Keratinocyte (primary cell): ENCODE measurements at regions not wholly inside any gene's neighbourhood (a gene's known extent, or its start where the extent isn't known, plus 50 kb on each side); places are given as distances from the start of the nearest gene placed in this dataset.

Experiments used
- DNase-seq: peaks from one replicate; pipeline ENCODE4 v3.0.0-alpha.2; 2011; ENCODE audit warnings: low read depth, missing footprints, low spot score
- FAIRE-seq: peaks from 2 replicates; lab custom pipeline; 2011; peaks lifted over from hg19 to GRCh38; lab: Jason Lieb, UNC
- H2AFZ ChIP-seq: 2 replicates; pipeline ENCODE4 v1.6.0; 2012; ENCODE audit warnings: low read length, control low read depth, inconsistent platforms; ENCODE audit not compliant: control insufficient read depth
- H3K27ac ChIP-seq: 2 replicates; pipeline ENCODE4 v1.5.1; 2011; ENCODE audit warnings: low read length; ENCODE audit not compliant: control insufficient read depth, insufficient read depth
- H3K27me3 ChIP-seq: 3 replicates; pipeline ENCODE4 v1.6.0; 2011; ENCODE audit warnings: low read length; ENCODE audit not compliant: control insufficient read depth, insufficient read depth; ENCODE audit errors: extremely low read depth
- H3K36me3 ChIP-seq, 2 experiments: 2 replicates in 1 of 2; 3 replicates in 1 of 2; pipeline ENCODE4 v1.5.1; 2011; ENCODE audit warnings: low read length in 2 of 2, mild to moderate bottlenecking in 1 of 2; ENCODE audit not compliant: control insufficient read depth in 2 of 2, insufficient read depth in 2 of 2; ENCODE audit errors: extremely low read depth in 1 of 2
- H3K4me1 ChIP-seq: 3 replicates; pipeline ENCODE4 v1.5.1; 2011; ENCODE audit warnings: low read length; ENCODE audit not compliant: control insufficient read depth, insufficient read depth; ENCODE audit errors: extremely low read depth
- H3K4me2 ChIP-seq: 3 replicates; pipeline ENCODE4 v1.6.0; 2011; ENCODE audit warnings: low read depth, low read length; ENCODE audit not compliant: control insufficient read depth, insufficient read depth; ENCODE audit errors: extremely low read depth
- H3K4me3 ChIP-seq, 3 experiments: fragments of 200-600 bp in 1 of 3; sonication (generic) in 1 of 3; 2 replicates in 2 of 3; 3 replicates in 1 of 3; pipeline ENCODE4 v1.5.1; 2011 to 2016; ENCODE audit warnings: low read length in 3 of 3, mild to moderate bottlenecking in 3 of 3, control low read depth in 2 of 3, inconsistent platforms in 1 of 3, low read depth in 1 of 3, mixed read lengths in 1 of 3, mixed run types in 1 of 3, moderate library complexity in 1 of 3; ENCODE audit not compliant: control insufficient read depth in 2 of 3, insufficient read depth in 2 of 3; ENCODE audit errors: extremely low read depth in 1 of 3
- H3K79me2 ChIP-seq: 2 replicates; pipeline ENCODE4 v1.6.0; 2012; ENCODE audit warnings: low read length; ENCODE audit not compliant: control insufficient read depth, insufficient read depth
- H3K9ac ChIP-seq: 3 replicates; pipeline ENCODE4 v1.6.0; 2011; ENCODE audit warnings: low read length; ENCODE audit not compliant: control insufficient read depth, insufficient read depth; ENCODE audit errors: extremely low read depth
- H3K9me1 ChIP-seq: 3 replicates; pipeline ENCODE4 v1.6.0; 2011; ENCODE audit warnings: low read length; ENCODE audit not compliant: control insufficient read depth, insufficient read depth; ENCODE audit errors: extremely low read depth
- H3K9me3 ChIP-seq: 2 replicates; pipeline ENCODE4 v1.5.1; 2012; ENCODE audit warnings: low read depth, low read length; ENCODE audit not compliant: control insufficient read depth
- H4K20me1 ChIP-seq: 3 replicates; pipeline ENCODE4 v1.6.0; 2011; ENCODE audit warnings: low read length; ENCODE audit not compliant: control insufficient read depth, insufficient read depth; ENCODE audit errors: extremely low read depth
- CTCF ChIP-seq, 3 experiments: IDR thresholded peaks in 1 of 3; conservative IDR thresholded peaks in 1 of 3; optimal IDR thresholded peaks in 1 of 3; 2 replicates in 2 of 3; 3 replicates in 1 of 3; pipeline versions ENCODE3 to v1.5.1; 2011; ENCODE audit warnings: low read length in 3 of 3, mild to moderate bottlenecking in 3 of 3, moderate library complexity in 2 of 3, control low read depth in 1 of 3, inconsistent platforms in 1 of 3; ENCODE audit not compliant: insufficient read depth in 2 of 3; ENCODE audit errors: extremely low read depth in 1 of 3
- EZH2 ChIP-seq: IDR thresholded peaks from one replicate; pipeline ENCODE4 v1.6.1; 2012; ENCODE audit warnings: inconsistent platforms, mild to moderate bottlenecking, low read length, moderate library complexity
- dilution Hi-C: fragments of 300-500 bp; cut with MboI; formaldehyde crosslinking; loops from one replicate; pipeline ENCODE4 v1.7.0; 2020; ENCODE audit warnings: low sequenced_read_pairs; ENCODE audit not compliant: extremely low pct_ligation_motif_present

DNA sequence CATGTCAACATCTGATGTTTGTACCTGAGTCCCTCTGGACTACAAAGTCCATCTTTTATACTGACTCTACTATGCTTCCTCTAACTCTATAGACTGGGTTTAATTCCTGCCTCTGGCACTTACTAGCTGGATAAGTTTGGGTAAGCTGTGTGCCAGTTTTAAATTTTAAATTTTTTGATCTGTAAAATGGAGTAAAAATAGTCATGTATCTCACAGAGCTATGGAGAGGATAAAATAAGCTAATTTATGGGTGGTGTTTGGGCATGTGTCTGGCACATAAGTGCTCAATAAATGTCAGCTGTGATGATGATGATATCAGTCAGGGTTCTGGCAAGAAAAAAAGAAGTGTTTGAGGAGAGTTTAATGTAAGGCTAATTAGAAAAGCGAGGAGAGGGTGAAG, 139.2 kb upstream of the C1orf21 start:
- TF ChIP-seq CTCF (optimal IDR thresholded peaks at IDR 0.05 in 1 of 3, IDR thresholded peaks at IDR 0.05 in 1 of 3, conservative IDR thresholded peaks at IDR 0.05 in 1 of 3; ENCODE audit: extremely low read depth in 1 of 3, insufficient read depth in 2 of 3, low read length in 3 of 3) (no peak), EZH2 (no peak)
- DNase-seq, result no peak
- Histone ChIP-seq H3K9me1 (no peaks in the 10 kb centered on the region), H3K27ac (no peak overlapping the region), H2AFZ (no peak overlapping the region), H4K20me1 (no peaks in the 10 kb centered on the region), H3K36me3 (no peaks in the 10 kb centered on the region), H3K4me1 (no peaks in the 10 kb centered on the region), H3K79me2 (no peaks in the 10 kb centered on the region), H3K9ac (no peak overlapping the region), H3K9me3 (no peaks in the 10 kb centered on the region), H3K4me3 (no peak overlapping the region), H3K4me2 (no peak overlapping the region), H3K27me3 (peaks cover 9% of the 10 kb centered on the region)
- no peak for FAIRE-seq
- dilution Hi-C loops, result no loop called here

- dilution Hi-C loops, result no loop called here
- DNase-seq (no peak), FAIRE-seq (no peak)
- Histone ChIP-seq H3K4me2 (no peak overlapping the region), H4K20me1 (no peaks in the 10 kb centered on the region), H3K9me1 (no peaks in the 10 kb centered on the region), H3K4me3 (no peak overlapping the region), H3K27ac (no peak overlapping the region), H3K79me2 (no peaks in the 10 kb centered on the region), H3K9me3 (no peaks in the 10 kb centered on the region), H3K36me3 (no peaks in the 10 kb centered on the region), H2AFZ (no peak overlapping the region), H3K27me3 (peaks cover 5% of the 10 kb centered on the region), H3K9ac (no peak overlapping the region), H3K4me1 (no peaks in the 10 kb centered on the region)
- no peak for TF ChIP-seq CTCF (optimal IDR thresholded peaks at IDR 0.05 in 1 of 3, IDR thresholded peaks at IDR 0.05 in 1 of 3, conservative IDR thresholded peaks at IDR 0.05 in 1 of 3; ENCODE audit: extremely low read depth in 1 of 3, insufficient read depth in 2 of 3, low read length in 3 of 3)
- no peak for TF ChIP-seq EZH2
Observed at GRCh38 chr1:184253921-184254320, 132.9 kb upstream of the C1orf21 start.
